ENCODE measurements at regions not wholly inside any gene's neighbourhood (a gene's known extent, or its start where the extent isn't known, plus 50 kb on each side); places are given as distances from the start of the nearest gene placed in this dataset.
A peak's percentile ranks its signal among the peaks of the same experiment; 100 is the strongest.

- H3K36me3 ChIP-seq (ENCODE audit: control insufficient read depth in 2 of 2, extremely low read depth in 1 of 2, insufficient read depth in 2 of 2, low read length in 2 of 2): no peaks in the 10 kb centered on the region
- H2AFZ ChIP-seq (ENCODE audit: control insufficient read depth, low read length): no peak overlapping the region
- H4K20me1 ChIP-seq (ENCODE audit: control insufficient read depth, extremely low read depth, insufficient read depth, low read length): no peaks in the 10 kb centered on the region
- no peak for TF ChIP-seq CTCF (optimal IDR thresholded peaks at IDR 0.05 in 1 of 3, IDR thresholded peaks at IDR 0.05 in 1 of 3, conservative IDR thresholded peaks at IDR 0.05 in 1 of 3; ENCODE audit: extremely low read depth in 1 of 3, insufficient read depth in 2 of 3, low read length in 3 of 3)
- TF ChIP-seq EZH2 (IDR thresholded peaks at IDR 0.05; ENCODE audit: low read length): no peak
- no peak overlapping the region for H3K4me2 ChIP-seq (ENCODE audit: control insufficient read depth, extremely low read depth, insufficient read depth, low read depth, low read length)
- H3K4me3 ChIP-seq (ENCODE audit: control insufficient read depth in 2 of 3, extremely low read depth in 1 of 3, insufficient read depth in 2 of 3, low read depth in 1 of 3, low read length in 3 of 3): no peak overlapping the region
- peaks cover 15% of the 10 kb centered on the region for H3K4me1 ChIP-seq (ENCODE audit: control insufficient read depth, extremely low read depth, insufficient read depth, low read length)
- DNase-seq (ENCODE audit: low read depth, low spot score): no peak
- H3K27ac ChIP-seq (ENCODE audit: control insufficient read depth, insufficient read depth, low read length): no peak overlapping the region
- H3K9ac ChIP-seq (ENCODE audit: control insufficient read depth, extremely low read depth, insufficient read depth, low read length): no peak overlapping the region
- FAIRE-seq: peak; percentile 9
- no peaks in the 10 kb centered on the region for H3K27me3 ChIP-seq (ENCODE audit: control insufficient read depth, extremely low read depth, insufficient read depth, low read length)
- dilution Hi-C loops (cut with MboI; ENCODE audit: extremely low pct_ligation_motif_present, low sequenced_read_pairs): no loop called here
- H3K9me1 ChIP-seq (ENCODE audit: control insufficient read depth, extremely low read depth, insufficient read depth, low read length): no peaks in the 10 kb centered on the region
- H3K9me3 ChIP-seq (ENCODE audit: control insufficient read depth, low read depth, low read length): no peaks in the 10 kb centered on the region
- H3K79me2 ChIP-seq (ENCODE audit: control insufficient read depth, insufficient read depth, low read length): no peaks in the 10 kb centered on the region
These were observed 63.2 kb downstream of the SCG2 start for GRCh38 chr2:223538920-223539440.

DNA sequence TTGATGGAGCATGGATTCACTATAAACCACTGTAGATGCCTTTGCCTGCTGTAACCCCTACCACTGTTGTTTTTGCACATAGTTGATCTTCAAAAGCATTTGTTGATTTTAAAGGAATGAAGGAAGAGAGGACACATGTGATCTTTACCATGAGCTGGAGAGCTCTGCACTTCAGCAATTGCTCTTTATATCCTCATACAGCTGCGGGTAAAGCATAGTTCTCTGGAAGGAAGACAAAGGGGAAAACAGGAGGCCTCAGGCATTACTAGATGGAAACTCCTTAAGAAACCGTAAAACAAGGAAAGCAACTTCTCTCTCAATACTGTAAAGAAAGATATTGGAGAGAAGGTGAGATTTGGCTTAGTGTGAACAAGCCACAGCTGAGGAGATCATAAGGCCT lies 60.6 kb downstream of the SCG2 start:
- H3K9me3 ChIP-seq (ENCODE audit: control insufficient read depth, low read depth, low read length): no peaks in the 10 kb centered on the region
- H2AFZ ChIP-seq (ENCODE audit: control insufficient read depth, low read length): no peak overlapping the region
- H3K27ac ChIP-seq (ENCODE audit: control insufficient read depth, insufficient read depth, low read length): no peak overlapping the region
- H3K9me1 ChIP-seq (ENCODE audit: control insufficient read depth, extremely low read depth, insufficient read depth, low read length): no peaks in the 10 kb centered on the region
- DNase-seq (ENCODE audit: low read depth, low spot score): no peak
- TF ChIP-seq CTCF (optimal IDR thresholded peaks at IDR 0.05 in 1 of 3, IDR thresholded peaks at IDR 0.05 in 1 of 3, conservative IDR thresholded peaks at IDR 0.05 in 1 of 3; ENCODE audit: extremely low read depth in 1 of 3, insufficient read depth in 2 of 3, low read length in 3 of 3) (no peak), EZH2 (IDR thresholded peaks at IDR 0.05; ENCODE audit: low read length) (no peak)
- H3K4me2 ChIP-seq (ENCODE audit: control insufficient read depth, extremely low read depth, insufficient read depth, low read depth, low read length): no peak overlapping the region
- no peaks in the 10 kb centered on the region for H3K79me2 ChIP-seq (ENCODE audit: control insufficient read depth, insufficient read depth, low read length)
- no peaks in the 10 kb centered on the region for H4K20me1 ChIP-seq (ENCODE audit: control insufficient read depth, extremely low read depth, insufficient read depth, low read length)
- no peak for FAIRE-seq
- H3K4me1 ChIP-seq (ENCODE audit: control insufficient read depth, extremely low read depth, insufficient read depth, low read length): peaks cover 14% of the 10 kb centered on the region
- H3K9ac ChIP-seq (ENCODE audit: control insufficient read depth, extremely low read depth, insufficient read depth, low read length): no peak overlapping the region
- no peaks in the 10 kb centered on the region for H3K36me3 ChIP-seq (ENCODE audit: control insufficient read depth in 2 of 2, extremely low read depth in 1 of 2, insufficient read depth in 2 of 2, low read length in 2 of 2)
- dilution Hi-C loops (cut with MboI; ENCODE audit: extremely low pct_ligation_motif_present, low sequenced_read_pairs): no loop called here
- no peak overlapping the region for H3K4me3 ChIP-seq (ENCODE audit: control insufficient read depth in 2 of 3, extremely low read depth in 1 of 3, insufficient read depth in 2 of 3, low read depth in 1 of 3, low read length in 3 of 3)
- H3K27me3 ChIP-seq (ENCODE audit: control insufficient read depth, extremely low read depth, insufficient read depth, low read length): no peaks in the 10 kb centered on the region

Data from keratinocyte (primary cell).